ENCODE measurements at regions not wholly inside any gene's neighbourhood (a gene's known extent, or its start where the extent isn't known, plus 50 kb on each side); places are given as distances from the start of the nearest gene placed in this dataset.

GRCh38 chr7:116361767-116362166 is 137.8 kb upstream of the CAV2 start:
- TF ChIP-seq TAF1 (IDR thresholded peaks at IDR 0.05; ENCODE audit: low read depth) (no peak), CEBPB (IDR thresholded peaks at IDR 0.05) (no peak), EP300 (IDR thresholded peaks at IDR 0.05; ENCODE audit: borderline replicate concordance) (no peak), TCF12 (IDR thresholded peaks at IDR 0.05; ENCODE audit: low read depth) (no peak), USF1 (IDR thresholded peaks at IDR 0.05) (no peak), RAD21 (IDR thresholded peaks at IDR 0.05; ENCODE audit: low read depth) (no peak), NFIC (IDR thresholded peaks at IDR 0.05) (no peak)

Data from Ishikawa (cell line).